Upper lobe of right lung (tissue), 1 donor: ENCODE measurements at regions not wholly inside any gene's neighbourhood (a gene's known extent, or its start where the extent isn't known, plus 50 kb on each side); places are given as distances from the start of the nearest gene placed in this dataset.

Source experiments
- ATAC-seq: fragments of 200-7000 bp; cut with Tn5 transposase; one replicate; pipeline ENCODE4 v1.9.1; 2020; ENCODE audit warnings: mild to moderate bottlenecking, moderate library complexity
- DNase-seq: peaks from one replicate; pipeline ENCODE4 v3.0.0-alpha.2; 2020
- H3K27ac ChIP-seq: fragments of 200-600 bp; one replicate; pipeline ENCODE4 v1.8.0; 2022
- H3K27me3 ChIP-seq: fragments of 200-600 bp; one replicate; pipeline ENCODE4 v1.8.0; 2022; ENCODE audit warnings: mild to moderate bottlenecking
- H3K36me3 ChIP-seq: fragments of 200-600 bp; one replicate; pipeline ENCODE4 v1.8.0; 2022
- H3K4me1 ChIP-seq: fragments of 200-600 bp; one replicate; pipeline ENCODE4 v1.8.0; 2022
- H3K4me3 ChIP-seq: fragments of 200-600 bp; one replicate; pipeline ENCODE4 v1.8.0; 2022; ENCODE audit warnings: mild to moderate bottlenecking
- H3K9me3 ChIP-seq: fragments of 200-600 bp; one replicate; pipeline ENCODE4 v1.8.0; 2022
- intact Hi-C: fragments of 100-400 bp; cut with DNase I; formaldehyde crosslinking; loops from one replicate; pipeline ENCODE4 v1.11.0; 2022
- TF ChIP-seq, protein P1 (sequence below): fragments of 200-600 bp; IDR thresholded peaks from one replicate; pipeline ENCODE4 v1.8.0; 2022; ENCODE audit warnings: antibody characterized with exemption
- donor health status: DM: no; HTN: yes; CAD: no; lungs with severe emphysema.

DNA sequence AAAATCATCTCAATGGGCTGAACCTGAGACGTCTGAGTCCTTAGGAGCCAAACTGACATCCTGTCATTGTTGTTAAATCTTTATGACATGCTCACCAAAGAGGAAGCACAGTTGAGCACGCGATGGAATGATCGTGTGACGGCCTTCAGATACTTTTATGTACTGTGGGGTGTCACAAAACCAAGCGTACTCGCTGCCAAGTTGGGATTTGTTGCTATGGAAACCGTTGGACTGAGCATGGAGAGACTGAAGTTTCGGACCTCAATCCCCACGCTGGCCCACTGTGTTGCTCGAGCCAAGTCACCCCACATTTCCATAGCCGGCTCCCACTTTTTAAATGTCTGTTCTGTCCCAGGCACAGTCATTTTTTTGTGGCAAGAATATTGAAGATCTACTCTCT, 222.8 kb upstream of the SDK2 start:
- no peaks in the 10 kb centered on the region for H3K4me1 ChIP-seq
- intact Hi-C loops: no loop called here
- ATAC-seq (no peak), DNase-seq (no peak)
- H3K4me3 ChIP-seq: no peak overlapping the region
- no peaks in the 10 kb centered on the region for H3K36me3 ChIP-seq
- no peaks in the 10 kb centered on the region for H3K27me3 ChIP-seq
- TF ChIP-seq, protein P1, sequence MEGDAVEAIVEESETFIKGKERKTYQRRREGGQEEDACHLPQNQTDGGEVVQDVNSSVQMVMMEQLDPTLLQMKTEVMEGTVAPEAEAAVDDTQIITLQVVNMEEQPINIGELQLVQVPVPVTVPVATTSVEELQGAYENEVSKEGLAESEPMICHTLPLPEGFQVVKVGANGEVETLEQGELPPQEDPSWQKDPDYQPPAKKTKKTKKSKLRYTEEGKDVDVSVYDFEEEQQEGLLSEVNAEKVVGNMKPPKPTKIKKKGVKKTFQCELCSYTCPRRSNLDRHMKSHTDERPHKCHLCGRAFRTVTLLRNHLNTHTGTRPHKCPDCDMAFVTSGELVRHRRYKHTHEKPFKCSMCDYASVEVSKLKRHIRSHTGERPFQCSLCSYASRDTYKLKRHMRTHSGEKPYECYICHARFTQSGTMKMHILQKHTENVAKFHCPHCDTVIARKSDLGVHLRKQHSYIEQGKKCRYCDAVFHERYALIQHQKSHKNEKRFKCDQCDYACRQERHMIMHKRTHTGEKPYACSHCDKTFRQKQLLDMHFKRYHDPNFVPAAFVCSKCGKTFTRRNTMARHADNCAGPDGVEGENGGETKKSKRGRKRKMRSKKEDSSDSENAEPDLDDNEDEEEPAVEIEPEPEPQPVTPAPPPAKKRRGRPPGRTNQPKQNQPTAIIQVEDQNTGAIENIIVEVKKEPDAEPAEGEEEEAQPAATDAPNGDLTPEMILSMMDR: no peak
- H3K27ac ChIP-seq: no peak overlapping the region
- H3K9me3 ChIP-seq: no peaks in the 10 kb centered on the region

DNA sequence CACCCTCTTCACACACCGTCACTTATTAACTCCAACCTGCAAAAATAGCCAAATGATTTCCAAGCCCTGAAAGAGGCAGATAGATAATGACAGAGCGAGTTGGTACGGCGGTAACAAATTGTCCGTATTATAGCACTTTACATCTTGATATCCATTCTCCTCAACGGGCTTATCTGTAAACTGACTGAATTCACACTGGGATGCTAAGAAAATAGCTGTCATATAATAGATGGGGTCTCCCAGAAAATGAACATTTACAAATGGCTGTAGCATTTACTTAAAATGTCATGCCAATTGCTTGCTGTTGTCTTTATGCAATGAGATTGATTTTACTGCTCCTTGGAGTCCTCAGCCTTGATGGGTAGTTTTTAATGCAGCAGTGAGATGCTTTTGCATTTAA, 225.8 kb upstream of the SDK2 start:
- Histone ChIP-seq H3K27ac (no peak overlapping the region), H3K27me3 (no peaks in the 10 kb centered on the region), H3K9me3 (no peaks in the 10 kb centered on the region), H3K4me3 (no peak overlapping the region), H3K36me3 (no peaks in the 10 kb centered on the region), H3K4me1 (no peaks in the 10 kb centered on the region)
- intact Hi-C loops: no loop called here
- TF ChIP-seq, protein P1: no peak
- DNase-seq: no peak
- ATAC-seq: no peak

DNA sequence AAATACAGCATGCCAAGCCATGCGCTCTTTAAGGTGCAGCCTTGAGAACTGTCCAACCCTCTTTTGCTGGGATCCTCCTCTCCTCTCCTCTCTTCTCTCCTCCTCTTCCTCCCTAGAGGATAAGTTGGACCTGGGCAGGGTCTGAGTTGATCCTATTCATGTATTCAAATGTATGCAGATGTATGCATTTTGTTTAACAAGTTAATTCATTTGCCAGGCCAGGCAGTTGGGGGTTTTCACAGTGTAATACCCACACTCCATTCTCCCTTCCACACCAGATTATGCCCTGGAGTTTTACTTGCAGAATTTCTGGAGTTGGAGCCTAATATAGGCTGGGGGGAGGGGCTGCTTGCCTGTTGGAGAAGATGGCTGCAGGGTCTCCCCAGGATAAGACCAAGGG, 226.2 kb upstream of the SDK2 start:
- ATAC-seq (no peak), DNase-seq (no peak)
- no peaks in the 10 kb centered on the region for H3K27me3 ChIP-seq
- intact Hi-C loops: no loop called here
- H3K4me1 ChIP-seq: no peaks in the 10 kb centered on the region
- TF ChIP-seq, protein P1: no peak
- H3K36me3 ChIP-seq: no peaks in the 10 kb centered on the region
- no peaks in the 10 kb centered on the region for H3K9me3 ChIP-seq
- no peak overlapping the region for H3K27ac ChIP-seq
- H3K4me3 ChIP-seq: no peak overlapping the region

DNA sequence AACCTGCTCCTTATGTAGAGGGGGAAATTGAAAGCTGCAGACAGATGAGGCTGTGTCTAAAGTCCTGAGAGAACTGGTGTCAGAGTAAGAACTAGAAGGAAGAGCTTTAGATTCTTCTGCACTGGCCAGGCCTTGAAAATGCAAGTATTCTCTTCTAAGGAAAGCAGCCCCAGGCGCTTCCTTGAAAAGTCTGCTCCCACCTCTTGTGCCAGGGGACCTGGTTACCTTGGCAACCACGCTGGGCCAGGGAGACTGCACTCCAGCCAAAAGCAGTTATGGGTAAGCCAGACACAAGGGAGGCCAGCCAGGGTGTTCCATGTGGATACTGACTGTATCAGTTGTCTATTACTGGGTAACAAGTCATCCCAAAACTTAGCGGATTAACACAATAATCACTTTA, 228.6 kb upstream of the SDK2 start:
- H3K27ac ChIP-seq: no peak overlapping the region
- DNase-seq (no peak), ATAC-seq (no peak)
- H3K27me3 ChIP-seq: no peaks in the 10 kb centered on the region
- no peak overlapping the region for H3K4me3 ChIP-seq
- H3K9me3 ChIP-seq: no peaks in the 10 kb centered on the region
- TF ChIP-seq, protein P1: no peak
- intact Hi-C loops: no loop called here
- H3K36me3 ChIP-seq: no peaks in the 10 kb centered on the region
- no peaks in the 10 kb centered on the region for H3K4me1 ChIP-seq

DNA sequence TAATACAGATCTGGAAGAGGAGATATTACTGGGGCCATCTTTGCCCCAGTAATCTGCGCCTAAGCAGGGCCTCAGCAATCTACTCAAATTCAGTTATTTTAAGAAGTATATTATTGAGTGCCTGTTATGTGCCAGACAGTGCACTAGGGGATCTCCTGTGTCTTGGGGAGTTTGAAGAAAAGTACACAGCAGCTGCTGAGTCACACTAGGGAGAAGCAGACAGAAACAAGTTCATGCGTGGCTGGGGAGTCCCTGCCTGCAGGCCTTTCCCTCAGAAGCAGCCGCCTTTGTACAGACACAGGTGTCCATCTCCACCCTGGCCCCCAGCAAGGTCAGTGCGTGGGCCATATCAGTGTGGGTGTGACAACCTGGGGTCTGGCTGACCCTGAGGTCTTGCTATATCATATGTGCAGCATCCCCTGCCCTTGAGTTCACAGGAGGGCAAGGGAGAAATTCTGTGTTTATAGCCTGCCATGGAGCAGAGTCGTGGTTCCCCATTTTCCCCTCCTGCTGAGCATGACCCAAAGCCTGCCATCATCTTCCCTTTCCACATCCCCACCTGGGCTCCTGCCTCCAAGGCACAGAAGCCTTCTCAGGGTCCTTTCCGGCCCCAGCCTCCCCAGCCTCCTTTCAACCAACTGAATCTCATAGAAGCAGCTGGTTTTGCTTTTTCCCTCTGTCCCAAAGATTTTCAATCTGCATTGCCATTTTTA, 229.9 kb upstream of the SDK2 start:
- Histone ChIP-seq H3K4me1 (no peaks in the 10 kb centered on the region), H3K4me3 (no peak overlapping the region), H3K27me3 (no peaks in the 10 kb centered on the region), H3K27ac (no peak overlapping the region), H3K36me3 (no peaks in the 10 kb centered on the region), H3K9me3 (no peaks in the 10 kb centered on the region)
- no peak for DNase-seq
- TF ChIP-seq, protein P1: no peak
- ATAC-seq: no peak
- intact Hi-C loops: no loop called here

DNA sequence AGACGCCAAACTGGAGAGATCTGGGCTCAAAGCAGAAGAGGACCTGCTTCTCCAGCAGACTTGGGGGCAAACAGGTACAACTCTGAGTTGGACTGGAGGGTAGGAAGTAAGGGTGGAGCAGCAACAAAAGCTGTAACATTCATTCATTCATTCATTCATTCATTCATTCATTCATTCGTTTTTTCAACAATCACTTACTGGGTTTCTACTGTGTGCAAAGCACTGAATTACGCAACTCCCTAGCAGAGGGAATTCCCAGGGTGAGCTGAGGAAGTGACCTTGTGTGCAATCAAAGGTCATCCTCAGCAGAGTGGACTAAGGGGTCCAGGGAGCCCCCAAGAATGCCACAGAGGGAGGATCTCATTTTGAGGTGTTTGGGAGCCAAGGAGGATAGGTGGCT, 231.1 kb upstream of the SDK2 start:
- no peaks in the 10 kb centered on the region for H3K4me1 ChIP-seq
- ATAC-seq (no peak), DNase-seq (no peak)
- no peak overlapping the region for H3K4me3 ChIP-seq
- no peaks in the 10 kb centered on the region for H3K27me3 ChIP-seq
- H3K27ac ChIP-seq: no peak overlapping the region
- no peaks in the 10 kb centered on the region for H3K9me3 ChIP-seq
- H3K36me3 ChIP-seq: no peaks in the 10 kb centered on the region
- intact Hi-C loops: no loop called here
- TF ChIP-seq, protein P1: no peak
